A673 (cell line): ENCODE measurements at regions not wholly inside any gene's neighbourhood (a gene's known extent, or its start where the extent isn't known, plus 50 kb on each side); places are given as distances from the start of the nearest gene placed in this dataset.
A peak's percentile ranks its signal among the peaks of the same experiment; 100 is the strongest.

Experiments
- BruUV-seq: library from RNA; stranded (reverse); fragments of 400-500 nt; replicated peaks from 2 replicates; lab custom pipeline; 2021; lab: Mats Ljungman, UMichigan
- CTCF ChIA-PET: fragments of 300-600 bp; sonication (Branson Sonifier 250); formaldehyde crosslinking; loops from one replicate; lab custom pipeline; 2022; ENCODE audit warnings: antibody characterized with exemption; lab: Charles Lee
- POLR2A ChIA-PET: fragments of 300-600 bp; sonication (Branson Sonifier 250); formaldehyde crosslinking; loops from one replicate; lab custom pipeline; 2022; ENCODE audit warnings: antibody characterized with exemption; ENCODE audit not compliant: low non-redundant PET; lab: Charles Lee
- DNase-seq: peaks from one replicate; pipeline ENCODE4 v3.0.0-alpha.2; 2015; ENCODE audit warnings: low spot score
- H3K27ac ChIP-seq: fragments of 200-600 bp; sonication (generic); 2 replicates; pipeline ENCODE4 v1.5.1; 2016; ENCODE audit warnings: mixed run types, low read depth, mild to moderate bottlenecking, mixed read lengths, antibody characterized with exemption, low read length; ENCODE audit not compliant: poor library complexity, severe bottlenecking
- H3K27me3 ChIP-seq: fragments of 200-600 bp; sonication (generic); replicated peaks from 2 replicates; pipeline ENCODE4 v1.6.1; 2017; ENCODE audit warnings: mixed run types, low read depth, mild to moderate bottlenecking, mixed read lengths, antibody characterized with exemption, low read length; ENCODE audit not compliant: insufficient read depth, poor library complexity
- H3K36me3 ChIP-seq: fragments of 200-600 bp; sonication (generic); 2 replicates; pipeline ENCODE4 v1.6.1; 2016; ENCODE audit warnings: mixed run types, mild to moderate bottlenecking, mixed read lengths, antibody characterized with exemption, low read length; ENCODE audit not compliant: insufficient read depth, poor library complexity, severe bottlenecking
- H3K4me1 ChIP-seq: fragments of 200-600 bp; sonication (generic); 2 replicates; pipeline ENCODE4 v1.6.1; 2017; ENCODE audit warnings: mixed run types, mild to moderate bottlenecking, mixed read lengths, antibody characterized with exemption, low read length; ENCODE audit not compliant: insufficient read depth, poor library complexity, severe bottlenecking
- H3K4me3 ChIP-seq: fragments of 200-600 bp; sonication (generic); 2 replicates; pipeline ENCODE4 v1.5.1; 2016; ENCODE audit warnings: low read depth, mixed run types, mild to moderate bottlenecking, mixed read lengths, low read length; ENCODE audit not compliant: poor library complexity, severe bottlenecking
- H3K9me3 ChIP-seq: fragments of 200-600 bp; sonication (generic); 2 replicates; pipeline ENCODE4 v1.6.1; 2016; ENCODE audit warnings: mixed run types, low read depth, mild to moderate bottlenecking, mixed read lengths, antibody characterized with exemption, low read length; ENCODE audit not compliant: poor library complexity, severe bottlenecking
- CTCF ChIP-seq: fragments of 300-800, 200-600 bp; sonication (generic); conservative IDR thresholded peaks from 2 replicates; pipeline ENCODE4 v1.5.1; 2017; ENCODE audit warnings: low read depth, mild to moderate bottlenecking, antibody characterized with exemption, low read length, moderate library complexity, mixed read lengths
- EZH2 ChIP-seq: fragments of 200-600 bp; sonication (generic); IDR thresholded peaks from 2 replicates; pipeline ENCODE4 v1.6.1; 2017; ENCODE audit warnings: borderline replicate concordance, low read depth, mild to moderate bottlenecking, mixed read lengths, antibody characterized with exemption, low read length; ENCODE audit not compliant: poor library complexity, severe bottlenecking
- intact Hi-C: fragments of 100-400 bp; cut with micrococcal nuclease; formaldehyde crosslinking; loops from one replicate; pipeline ENCODE4 v1.10.0; 2022; ENCODE audit not compliant: unreplicated experiment

- intact Hi-C loops, result no loop called here
- BruUV-seq, result no TSS peak
- ChIA-PET POLR2A (no interaction called here), CTCF (interaction anchor here (0.6 kb wide), 1 partner anchor 313 kb away, joined by 3 read pairs; no protein-coding TSS in a partner anchor)
- Histone ChIP-seq H3K4me1 (no peaks in the 10 kb centered on the region), H3K36me3 (no peaks in the 10 kb centered on the region), H3K27ac (no peak overlapping the region), H3K27me3 (peaks cover 32% of the 10 kb centered on the region), H3K4me3 (no peak overlapping the region), H3K9me3 (no peaks in the 10 kb centered on the region)
- peak; percentile 39 for DNase-seq
- no peak for TF ChIP-seq CTCF
- no peak for TF ChIP-seq EZH2
Measured at GRCh38 chr4:140286456-140286855, 87.0 kb upstream of the SCOC start.

GRCh38 chr4:140284456-140284855, 89.0 kb upstream of the SCOC start:
- Histone ChIP-seq H3K9me3 (no peaks in the 10 kb centered on the region), H3K36me3 (no peaks in the 10 kb centered on the region), H3K4me3 (no peak overlapping the region), H3K27ac (no peak overlapping the region), H3K4me1 (no peaks in the 10 kb centered on the region), H3K27me3 (peaks cover 32% of the 10 kb centered on the region)
- POLR2A ChIA-PET, result no interaction called here
- intact Hi-C loops, result no loop called here
- BruUV-seq, result no TSS peak
- CTCF ChIA-PET, result no interaction called here
- no peak for TF ChIP-seq EZH2
- TF ChIP-seq CTCF, result no peak
- no peak for DNase-seq

GRCh38 chr4:140281828-140282552, 91.5 kb upstream of the SCOC start:
- ChIA-PET POLR2A (no interaction called here), CTCF (no interaction called here)
- Histone ChIP-seq H3K4me1 (no peaks in the 10 kb centered on the region), H3K27me3 (peaks cover 32% of the 10 kb centered on the region), H3K36me3 (no peaks in the 10 kb centered on the region), H3K27ac (no peak overlapping the region), H3K4me3 (no peak overlapping the region), H3K9me3 (no peaks in the 10 kb centered on the region)
- TF ChIP-seq CTCF, result 0 out of 2 replicates have a peak, but pooled peaks have one; percentile 24
- no peak for TF ChIP-seq EZH2
- BruUV-seq, result no TSS peak
- intact Hi-C loops, result no loop called here
- no peak for DNase-seq
